RKO (cell line): ENCODE measurements at regions not wholly inside any gene's neighbourhood (a gene's known extent, or its start where the extent isn't known, plus 50 kb on each side); places are given as distances from the start of the nearest gene placed in this dataset.

Source experiments
- DNase-seq: peaks from one replicate; pipeline ENCODE4 v3.0.0-alpha.2; 2016; ENCODE audit warnings: low spot score

- no peak for DNase-seq
Observed at GRCh38 chr15:31510057-31510456, 183.4 kb downstream of the KLF13 start.

- no peak for DNase-seq
Observed at GRCh38 chr15:31511707-31512310, 185.2 kb downstream of the KLF13 start.

- no peak for DNase-seq
Observed at GRCh38 chr15:31513178-31513577, 186.5 kb downstream of the KLF13 start.

- DNase-seq: no peak
Observed at GRCh38 chr15:31516440-31516839, 189.8 kb downstream of the KLF13 start.

- no peak for DNase-seq
Observed at GRCh38 chr15:31516874-31517273, 190.2 kb downstream of the KLF13 start.

GRCh38 chr15:31517711-31518110, 191.1 kb downstream of the KLF13 start:
- DNase-seq: no peak

GRCh38 chr15:31522028-31522427, 195.4 kb downstream of the KLF13 start:
- no peak for DNase-seq

GRCh38 chr15:31523027-31523654, 196.5 kb downstream of the KLF13 start:
- no peak for DNase-seq

GRCh38 chr15:31523655-31524049, 197.0 kb downstream of the KLF13 start:
- DNase-seq: no peak

GRCh38 chr15:31525185-31525695, 198.6 kb downstream of the KLF13 start:
- no peak for DNase-seq

GRCh38 chr15:31525988-31526665, 199.5 kb downstream of the KLF13 start:
- DNase-seq: no peak

- no peak for DNase-seq
Observed at GRCh38 chr15:31526916-31527690, 200.5 kb downstream of the KLF13 start.

- DNase-seq: no peak
Observed at GRCh38 chr15:31528846-31529245, 202.2 kb downstream of the KLF13 start.

- no peak for DNase-seq
Observed at GRCh38 chr15:31537770-31538592, 211.3 kb downstream of the KLF13 start.

GRCh38 chr15:31540633-31541032, 214.0 kb downstream of the KLF13 start:
- no peak for DNase-seq

- DNase-seq: no peak
Observed at GRCh38 chr15:31544361-31544760, 217.7 kb downstream of the KLF13 start.

GRCh38 chr15:31545257-31545656, 218.6 kb downstream of the KLF13 start:
- no peak for DNase-seq

- DNase-seq: no peak
Observed at GRCh38 chr15:31550211-31550977, 223.8 kb downstream of the KLF13 start.

GRCh38 chr15:31551323-31551722, 224.7 kb downstream of the KLF13 start:
- DNase-seq: no peak

- DNase-seq: no peak
Observed at GRCh38 chr15:31552482-31553099, 226.0 kb downstream of the KLF13 start.
